GM19239 (cell line): ENCODE measurements at regions not wholly inside any gene's neighbourhood (a gene's known extent, or its start where the extent isn't known, plus 50 kb on each side); places are given as distances from the start of the nearest gene placed in this dataset.
"Not testable (repeated sequence)": the region's sequence is repeated elsewhere in the genome, so short reads cannot be mapped to it uniquely, and the experiment has no call there.

Experiments
- DNase-seq: peaks from one replicate; pipeline ENCODE4 v3.0.0; 2011; ENCODE audit warnings: low spot score; ENCODE audit not compliant: insufficient read length
- FAIRE-seq: peaks from 2 replicates; lab custom pipeline; 2011; peaks lifted over from hg19 to GRCh38; lab: Jason Lieb, UNC

- DNase-seq (no peak), FAIRE-seq (no peak)
Observed at GRCh38 chr3:109784285-109784684, 446.9 kb upstream of the DPPA4 start.

GRCh38 chr3:109784852-109785631, 447.7 kb upstream of the DPPA4 start:
- DNase-seq (no peak), FAIRE-seq (no peak)

GRCh38 chr3:109803274-109803673, 465.9 kb upstream of the DPPA4 start:
- DNase-seq, result no peak
- no peak for FAIRE-seq

GRCh38 chr3:109804697-109805096, 467.4 kb upstream of the DPPA4 start:
- FAIRE-seq, result no peak

GRCh38 chr3:109806929-109807328, 469.6 kb upstream of the DPPA4 start:
- DNase-seq (no peak), FAIRE-seq (no peak)

More at GRCh38 chr3:109804697-109805096, 467.4 kb upstream of the DPPA4 start:
- DNase-seq, result no peak

DNA sequence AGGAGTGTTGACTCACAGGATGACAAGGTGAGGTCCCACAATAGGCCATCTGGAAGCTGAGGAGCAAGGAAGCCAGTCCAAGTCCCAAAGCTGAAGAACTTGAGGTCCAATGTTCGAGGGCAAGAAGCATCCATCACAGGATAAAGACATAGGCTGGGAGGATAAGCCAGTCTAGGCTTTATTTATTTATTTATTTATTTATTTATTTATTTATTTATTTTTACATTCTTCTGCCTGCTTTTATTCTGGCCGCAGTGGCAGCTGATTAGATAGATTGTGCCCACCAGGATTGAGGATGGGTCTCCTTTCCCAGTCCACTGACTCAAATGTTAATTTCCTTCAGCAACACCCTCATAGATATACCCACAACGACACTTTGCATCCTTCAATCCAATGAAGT, 472.2 kb upstream of the DPPA4 start:
- DNase-seq (no peak), FAIRE-seq (no peak)

DNA sequence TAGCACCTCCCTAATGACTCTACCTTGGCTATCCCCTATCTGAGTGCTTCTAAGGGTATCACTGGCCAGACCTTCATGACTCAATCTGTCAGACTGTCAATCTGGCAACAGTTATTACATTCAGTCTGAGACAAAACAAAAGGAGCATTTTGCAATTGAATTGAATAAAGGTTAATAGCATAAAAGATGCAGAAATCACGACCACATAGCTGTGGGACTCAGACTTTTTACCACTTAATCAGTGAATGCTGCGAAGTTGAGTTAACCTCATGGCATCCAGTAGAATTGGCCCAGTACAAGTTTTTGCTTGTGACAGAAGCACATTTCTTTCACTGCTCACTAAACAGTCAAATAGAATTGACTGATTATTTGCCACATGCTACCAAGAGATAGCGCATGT, 480.7 kb upstream of the DPPA4 start:
- FAIRE-seq, result no peak
- DNase-seq, result no peak

GRCh38 chr3:109819734-109820133, 482.4 kb upstream of the DPPA4 start:
- no peak for DNase-seq
- no peak for FAIRE-seq

GRCh38 chr3:109825971-109826810, 488.8 kb upstream of the DPPA4 start:
- no peak for FAIRE-seq
- no peak for DNase-seq

- FAIRE-seq (no peak), DNase-seq (no peak)
Observed at GRCh38 chr3:109831403-109831802, 494.1 kb upstream of the DPPA4 start.

DNA sequence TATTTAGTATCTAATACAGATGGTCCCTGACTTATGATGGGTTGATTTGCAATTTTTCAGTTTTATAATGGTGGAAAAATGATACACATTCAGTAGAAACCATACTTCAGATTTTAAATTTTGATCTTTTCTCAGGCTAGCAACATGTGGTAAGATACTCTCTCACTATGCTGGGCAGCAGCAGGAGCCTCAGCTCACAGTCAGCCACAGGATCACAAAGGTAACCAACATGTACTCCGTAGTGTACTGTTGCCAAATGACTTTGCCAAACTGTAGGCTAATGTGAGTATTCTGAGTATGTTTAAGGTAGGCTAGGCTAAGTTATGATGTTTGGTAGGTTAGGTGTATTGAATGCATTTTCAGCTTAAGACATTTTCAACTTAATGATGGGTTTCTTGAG, 498.6 kb upstream of the DPPA4 start:
- FAIRE-seq (no peak), DNase-seq (no peak)

DNA sequence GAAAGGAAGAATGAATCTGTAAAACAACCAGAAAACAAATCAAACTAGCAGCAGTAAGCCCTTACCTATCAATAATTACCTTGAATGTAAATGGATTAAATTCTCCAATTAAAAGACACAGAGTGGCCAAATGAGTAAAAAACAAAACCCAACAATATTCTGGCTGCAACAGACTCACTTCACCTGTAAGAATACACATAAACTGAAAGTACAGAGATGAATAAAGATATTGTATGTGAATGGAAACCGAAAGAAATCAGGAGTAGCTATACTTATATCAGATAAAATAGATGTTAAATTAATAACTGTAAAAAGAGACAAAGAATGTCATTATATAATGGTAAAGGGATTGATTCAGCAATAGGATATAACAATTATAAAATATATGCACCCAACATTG, 514.5 kb upstream of the DPPA4 start:
- DNase-seq (no peak), FAIRE-seq (no peak)

DNA sequence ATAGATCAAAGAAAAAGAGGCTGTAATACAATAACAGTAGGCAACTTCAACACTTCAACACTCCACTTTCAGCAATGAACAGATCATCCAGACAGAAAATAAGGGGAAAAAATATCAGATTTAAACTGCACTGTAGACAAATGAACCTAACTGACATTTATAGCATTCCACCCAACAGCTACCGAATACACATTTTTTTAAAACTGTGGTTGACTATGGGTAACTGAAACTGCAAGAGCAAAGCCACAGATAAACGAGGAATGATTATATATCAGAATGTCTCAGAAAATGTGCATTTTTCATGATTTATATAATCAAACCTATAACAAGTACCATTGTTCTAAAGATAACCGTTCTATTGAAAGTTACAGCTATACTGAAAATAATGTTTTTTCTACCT, 514.9 kb upstream of the DPPA4 start:
- FAIRE-seq, result no peak
- no peak for DNase-seq

GRCh38 chr3:109853077-109853731, 515.9 kb upstream of the DPPA4 start:
- no peak for FAIRE-seq

GRCh38 chr3:109863701-109864100, 526.4 kb upstream of the DPPA4 start:
- FAIRE-seq, result no peak

More at GRCh38 chr3:109853077-109853731, 515.9 kb upstream of the DPPA4 start:
- DNase-seq, result no peak

GRCh38 chr3:109864452-109864851, 527.1 kb upstream of the DPPA4 start:
- DNase-seq, result no peak
- no peak for FAIRE-seq

More at GRCh38 chr3:109863701-109864100, 526.4 kb upstream of the DPPA4 start:
- DNase-seq, result no peak

GRCh38 chr3:109869586-109869985, 532.2 kb upstream of the DPPA4 start:
- DNase-seq (no peak), FAIRE-seq (no peak)

GRCh38 chr3:109874896-109875708, 537.8 kb upstream of the DPPA4 start:
- FAIRE-seq, result no peak
- DNase-seq, result no peak

GRCh38 chr3:109877616-109878015, 540.3 kb upstream of the DPPA4 start:
- FAIRE-seq, DNase-seq: not testable (repeated sequence)

- DNase-seq, result no peak
Observed at GRCh38 chr3:109882144-109882543, 544.8 kb upstream of the DPPA4 start.

More at GRCh38 chr3:109882144-109882543, 544.8 kb upstream of the DPPA4 start:
- FAIRE-seq, result no peak
